ENCODE measurements at regions not wholly inside any gene's neighbourhood (a gene's known extent, or its start where the extent isn't known, plus 50 kb on each side); places are given as distances from the start of the nearest gene placed in this dataset.

DNA sequence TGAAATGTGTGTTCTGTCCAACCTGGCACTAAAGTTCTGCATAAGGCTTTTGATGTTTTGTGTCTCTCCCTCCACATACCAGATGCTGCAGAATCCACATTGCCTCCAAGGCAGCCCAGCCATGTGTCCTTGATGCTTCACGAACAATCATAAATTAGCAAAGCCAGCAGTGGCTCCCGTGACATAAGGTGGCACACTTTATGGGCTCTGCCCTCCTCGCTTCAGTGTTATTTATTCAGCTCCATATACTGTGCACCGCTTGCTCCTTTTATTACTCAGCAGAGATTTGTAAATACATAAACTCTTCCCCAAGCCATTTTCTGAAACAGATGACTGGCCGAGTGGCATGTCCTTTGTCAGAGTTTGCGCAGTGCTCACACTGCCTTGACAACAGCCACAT is 112.8 kb upstream of the SLC35F3 start:
- no peak overlapping the region for H3K9ac ChIP-seq (ENCODE audit: low read length)
- H4K20me1 ChIP-seq (ENCODE audit: control insufficient read depth, insufficient read depth, low read length, poor library complexity, severe bottlenecking), result no peaks in the 10 kb centered on the region
- H3K4me2 ChIP-seq (replicated peaks; ENCODE audit: low read depth, low read length, poor library complexity, severe bottlenecking), result no peak overlapping the region
- ChIA-PET POLR2A (no interaction called here), CTCF (interaction anchor here (0.6 to 2.0 kb wide), 8 partner anchors 9 to 490 kb away, joined by 3 to 18 read pairs (median 4); no protein-coding TSS in a partner anchor)
- no peak overlapping the region for H3K27ac ChIP-seq (ENCODE audit: low read length in 2 of 2)
- Mint-ChIP-seq H3K4me3 (no peak overlapping the region), H3K27me3 (peaks cover 18% of the 10 kb centered on the region), H3K4me1 (no peaks in the 10 kb centered on the region), H3K9me3 (ENCODE audit: insufficient read depth) (peaks cover 4% of the 10 kb centered on the region), H3K27ac (no peak overlapping the region)
- no peak overlapping the region for H3K4me3 ChIP-seq (ENCODE audit: control extremely low read depth in 1 of 5, extremely low read depth in 1 of 5, insufficient read depth in 1 of 5, low read depth in 2 of 5, low read length in 4 of 5)
- no peaks in the 10 kb centered on the region for H3K36me3 ChIP-seq (replicated peaks in 1 of 2; ENCODE audit: control extremely low read depth in 1 of 2, control insufficient read depth in 1 of 2, extremely low read depth in 1 of 2, insufficient read depth in 2 of 2, low read length in 1 of 2)
- 93% methylated on average over 5 of the region's 6 CpGs for WGBS (ENCODE audit: insufficient coverage)
- no peak for DNase-seq
- H3K79me2 ChIP-seq (ENCODE audit: control insufficient read depth, insufficient read depth, low read length), result no peaks in the 10 kb centered on the region
- H2AFZ ChIP-seq (ENCODE audit: insufficient read depth, low read depth, low read length, poor library complexity, severe bottlenecking), result no peak overlapping the region
- no peaks in the 10 kb centered on the region for H3K27me3 ChIP-seq (replicated peaks in 1 of 4; ENCODE audit: control extremely low read depth in 1 of 4, control insufficient read depth in 3 of 4, insufficient read depth in 4 of 4, low read length in 3 of 4)
- H3K9me3 ChIP-seq (ENCODE audit: control extremely low read depth in 1 of 3, control insufficient read depth in 2 of 3, insufficient read depth in 1 of 3, low read length in 2 of 3), result no peaks in the 10 kb centered on the region
- intact Hi-C loops (cut with micrococcal nuclease), result loop anchor here (10.0 kb wide), 1 partner anchor 397 kb away; no protein-coding TSS in a partner anchor
- no peak for ATAC-seq (ENCODE audit: low read depth)
- H3K4me1 ChIP-seq (ENCODE audit: control insufficient read depth in 2 of 2, insufficient read depth in 2 of 2, low read length in 2 of 2), result no peaks in the 10 kb centered on the region
- no peak for TF ChIP-seq EZH2 (IDR thresholded peaks at IDR 0.05; ENCODE audit: borderline replicate concordance, insufficient read depth, low read depth, low read length, poor library complexity, severe bottlenecking)
- TF ChIP-seq, protein P1, sequence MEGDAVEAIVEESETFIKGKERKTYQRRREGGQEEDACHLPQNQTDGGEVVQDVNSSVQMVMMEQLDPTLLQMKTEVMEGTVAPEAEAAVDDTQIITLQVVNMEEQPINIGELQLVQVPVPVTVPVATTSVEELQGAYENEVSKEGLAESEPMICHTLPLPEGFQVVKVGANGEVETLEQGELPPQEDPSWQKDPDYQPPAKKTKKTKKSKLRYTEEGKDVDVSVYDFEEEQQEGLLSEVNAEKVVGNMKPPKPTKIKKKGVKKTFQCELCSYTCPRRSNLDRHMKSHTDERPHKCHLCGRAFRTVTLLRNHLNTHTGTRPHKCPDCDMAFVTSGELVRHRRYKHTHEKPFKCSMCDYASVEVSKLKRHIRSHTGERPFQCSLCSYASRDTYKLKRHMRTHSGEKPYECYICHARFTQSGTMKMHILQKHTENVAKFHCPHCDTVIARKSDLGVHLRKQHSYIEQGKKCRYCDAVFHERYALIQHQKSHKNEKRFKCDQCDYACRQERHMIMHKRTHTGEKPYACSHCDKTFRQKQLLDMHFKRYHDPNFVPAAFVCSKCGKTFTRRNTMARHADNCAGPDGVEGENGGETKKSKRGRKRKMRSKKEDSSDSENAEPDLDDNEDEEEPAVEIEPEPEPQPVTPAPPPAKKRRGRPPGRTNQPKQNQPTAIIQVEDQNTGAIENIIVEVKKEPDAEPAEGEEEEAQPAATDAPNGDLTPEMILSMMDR (IDR thresholded peaks at IDR 0.05), result no peak

DNA sequence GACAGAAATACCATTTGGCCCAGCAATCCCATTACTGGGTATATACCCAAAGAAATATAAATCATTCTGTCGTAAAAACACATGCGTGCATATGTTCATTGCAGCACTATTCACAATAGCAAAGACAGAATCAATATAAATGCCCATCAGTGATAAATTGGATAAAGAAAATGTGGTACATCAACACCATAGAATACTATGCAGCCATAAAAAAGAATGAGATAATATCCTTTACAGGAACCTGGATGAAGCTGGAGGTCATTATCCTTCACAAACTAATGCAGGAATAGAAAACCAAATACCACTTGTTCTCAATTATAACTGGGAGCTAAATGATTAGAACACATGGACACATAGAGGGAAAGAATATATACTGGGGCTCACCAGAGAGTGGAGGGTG is 109.6 kb upstream of the SLC35F3 start:
- Histone ChIP-seq H3K27me3 (replicated peaks in 1 of 4; ENCODE audit: control extremely low read depth in 1 of 4, control insufficient read depth in 3 of 4, insufficient read depth in 4 of 4, low read length in 3 of 4) (no peaks in the 10 kb centered on the region), H3K36me3 (replicated peaks in 1 of 2; ENCODE audit: control extremely low read depth in 1 of 2, control insufficient read depth in 1 of 2, extremely low read depth in 1 of 2, insufficient read depth in 2 of 2, low read length in 1 of 2) (no peaks in the 10 kb centered on the region), H3K9ac (ENCODE audit: low read length) (no peak overlapping the region), H3K4me1 (ENCODE audit: control insufficient read depth in 2 of 2, insufficient read depth in 2 of 2, low read length in 2 of 2) (no peaks in the 10 kb centered on the region), H3K4me2 (replicated peaks; ENCODE audit: low read depth, low read length, poor library complexity, severe bottlenecking) (no peak overlapping the region), H4K20me1 (ENCODE audit: control insufficient read depth, insufficient read depth, low read length, poor library complexity, severe bottlenecking) (no peaks in the 10 kb centered on the region), H3K79me2 (ENCODE audit: control insufficient read depth, insufficient read depth, low read length) (no peaks in the 10 kb centered on the region), H2AFZ (ENCODE audit: insufficient read depth, low read depth, low read length, poor library complexity, severe bottlenecking) (no peak overlapping the region), H3K4me3 (ENCODE audit: control extremely low read depth in 1 of 5, extremely low read depth in 1 of 5, insufficient read depth in 1 of 5, low read depth in 2 of 5, low read length in 4 of 5) (no peak overlapping the region), H3K9me3 (ENCODE audit: control extremely low read depth in 1 of 3, control insufficient read depth in 2 of 3, insufficient read depth in 1 of 3, low read length in 2 of 3) (peaks cover 0 to 3% (median 0%) of the 10 kb centered on the region in 3 donors), H3K27ac (ENCODE audit: low read length in 2 of 2) (no peak overlapping the region)
- ATAC-seq (ENCODE audit: low read depth), result no peak
- no peak overlapping the region for H3K4me3 Mint-ChIP-seq
- peaks cover 14% of the 10 kb centered on the region for H3K27me3 Mint-ChIP-seq
- WGBS (ENCODE audit: insufficient coverage), result no CpG with 5 or more reads among the region's 2 CpGs
- no peak overlapping the region for H3K27ac Mint-ChIP-seq
- intact Hi-C loops (cut with micrococcal nuclease), result loop anchor here (10.0 kb wide), 1 partner anchor 400 kb away; no protein-coding TSS in a partner anchor
- CTCF ChIA-PET, result interaction anchor here (1.4 kb wide), 1 partner anchor 13 kb away, joined by 3 read pairs; no protein-coding TSS in a partner anchor
- peaks cover 9% of the 10 kb centered on the region for H3K9me3 Mint-ChIP-seq (ENCODE audit: insufficient read depth)
- DNase-seq, result no peak
- POLR2A ChIA-PET, result no interaction called here
- TF ChIP-seq, protein P1 (IDR thresholded peaks at IDR 0.05), result no peak
- TF ChIP-seq EZH2 (IDR thresholded peaks at IDR 0.05; ENCODE audit: borderline replicate concordance, insufficient read depth, low read depth, low read length, poor library complexity, severe bottlenecking), result no peak
- no peaks in the 10 kb centered on the region for H3K4me1 Mint-ChIP-seq

All from B cell (primary cell).